GM12878 (cell line): ENCODE measurements at regions not wholly inside any gene's neighbourhood (a gene's known extent, or its start where the extent isn't known, plus 50 kb on each side); places are given as distances from the start of the nearest gene placed in this dataset.
"Not testable (repeated sequence)": the region's sequence is repeated elsewhere in the genome, so short reads cannot be mapped to it uniquely, and the experiment has no call there.

Experiments used
- ASH2L ChIP-seq: fragments of 300-600, 200-600 bp; sonication (generic); IDR thresholded peaks from 2 replicates; pipeline ENCODE4 v1.6.1; 2017; ENCODE audit warnings: low read depth, mild to moderate bottlenecking, borderline replicate concordance
- CREM ChIP-seq: IDR thresholded peaks from 2 replicates; pipeline ENCODE4 v1.6.1; 2014; ENCODE audit warnings: antibody characterized with exemption, low read depth
- MYC ChIP-seq: IDR thresholded peaks from 2 replicates; pipeline ENCODE4 v1.6.1; 2011; ENCODE audit warnings: mild to moderate bottlenecking, low read length, moderate library complexity, inconsistent platforms; ENCODE audit not compliant: insufficient read depth, insufficient replicate concordance, insufficient read length, severe bottlenecking
- RBBP5 ChIP-seq: fragments of 200-600 bp; sonication (generic); conservative IDR thresholded peaks from 2 replicates; pipeline ENCODE4 v1.6.1; 2016
- TAF1 ChIP-seq: IDR thresholded peaks from 2 replicates; pipeline ENCODE4 v1.6.1; 2011; ENCODE audit warnings: mild to moderate bottlenecking, low read depth, low read length, borderline replicate concordance
- ZNF274 ChIP-seq: IDR thresholded peaks from one replicate; pipeline ENCODE4 v1.8.0; 2011; ENCODE audit not compliant: insufficient read length, insufficient read depth
- TF ChIP-seq, protein P1 (sequence below): IDR thresholded peaks from 2 replicates; pipeline ENCODE4 v1.6.1; 2012; ENCODE audit warnings: low read length, inconsistent platforms

DNA sequence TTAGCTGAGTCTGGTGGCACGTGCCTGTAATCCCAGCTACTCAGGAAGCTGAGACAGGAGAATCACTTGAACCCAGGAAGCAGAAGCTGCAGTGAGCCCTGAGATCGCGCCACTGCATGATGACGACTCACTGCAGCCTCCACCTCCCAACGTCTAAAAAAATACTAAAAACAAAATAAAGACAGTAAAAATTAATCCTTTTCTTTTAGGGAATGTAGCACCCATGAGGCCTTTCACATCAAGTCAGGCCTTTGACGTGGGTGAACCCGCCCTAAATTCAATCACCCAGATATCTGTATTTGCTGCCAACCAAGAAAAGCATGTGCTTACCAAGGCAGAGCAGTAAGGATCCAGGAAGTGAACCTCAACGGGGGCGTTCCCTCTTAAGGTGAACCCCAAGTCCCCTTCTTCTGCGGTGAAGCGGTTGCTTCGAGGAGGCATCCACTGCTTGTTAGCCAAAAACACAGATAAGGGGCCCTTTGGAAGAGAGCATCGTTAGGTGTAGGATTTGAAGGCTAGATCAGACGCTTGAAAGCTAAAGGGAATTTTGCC lies 301.2 kb downstream of the GOLGA6L6 start:
- not testable (repeated sequence) for TF ChIP-seq MYC, CREM, TAF1, ZNF274, ASH2L, RBBP5
- TF ChIP-seq, protein P1, sequence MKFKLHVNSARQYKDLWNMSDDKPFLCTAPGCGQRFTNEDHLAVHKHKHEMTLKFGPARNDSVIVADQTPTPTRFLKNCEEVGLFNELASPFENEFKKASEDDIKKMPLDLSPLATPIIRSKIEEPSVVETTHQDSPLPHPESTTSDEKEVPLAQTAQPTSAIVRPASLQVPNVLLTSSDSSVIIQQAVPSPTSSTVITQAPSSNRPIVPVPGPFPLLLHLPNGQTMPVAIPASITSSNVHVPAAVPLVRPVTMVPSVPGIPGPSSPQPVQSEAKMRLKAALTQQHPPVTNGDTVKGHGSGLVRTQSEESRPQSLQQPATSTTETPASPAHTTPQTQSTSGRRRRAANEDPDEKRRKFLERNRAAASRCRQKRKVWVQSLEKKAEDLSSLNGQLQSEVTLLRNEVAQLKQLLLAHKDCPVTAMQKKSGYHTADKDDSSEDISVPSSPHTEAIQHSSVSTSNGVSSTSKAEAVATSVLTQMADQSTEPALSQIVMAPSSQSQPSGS, result not testable (repeated sequence)
